ENCODE measurements at regions not wholly inside any gene's neighbourhood (a gene's known extent, or its start where the extent isn't known, plus 50 kb on each side); places are given as distances from the start of the nearest gene placed in this dataset.

- Mint-ChIP-seq H3K4me1 (peaks cover 16 to 18% of the 10 kb centered on the region in 2 donors), H3K27ac (no peak overlapping the region), H3K9me3 (peaks cover 0 to 3% of the 10 kb centered on the region in 2 donors), H3K4me3 (no peak overlapping the region), H3K27me3 (ENCODE audit: low read depth in 2 of 2) (no peaks in the 10 kb centered on the region), H3K36me3 (no peaks in the 10 kb centered on the region)
- DNase-seq (no peak), ATAC-seq (no peak)
- no peaks in the 10 kb centered on the region for H3K36me3 ChIP-seq (ENCODE audit: control insufficient read depth, insufficient read depth, low read length)
- no peaks in the 10 kb centered on the region for H3K4me1 ChIP-seq (ENCODE audit: control insufficient read depth, insufficient read depth, low read length)
- no peaks in the 10 kb centered on the region for H3K27me3 ChIP-seq (ENCODE audit: control insufficient read depth, insufficient read depth, low read length)
- 94% methylated on average over 2 of the region's 2 CpGs for WGBS (ENCODE audit: insufficient coverage)
- intact Hi-C loops (cut with micrococcal nuclease): no loop called here
- no peaks in the 10 kb centered on the region for H3K9me3 ChIP-seq (ENCODE audit: control insufficient read depth, insufficient read depth, low read length)
- TF ChIP-seq CTCF (IDR thresholded peaks at IDR 0.05): no peak
- H3K4me3 ChIP-seq (ENCODE audit: low read length): no peak overlapping the region
- no peak overlapping the region for H3K27ac ChIP-seq (ENCODE audit: low read length)
These were observed 85.2 kb upstream of the PDHA2 start for GRCh38 chr4:95754667-95755066.

DNA sequence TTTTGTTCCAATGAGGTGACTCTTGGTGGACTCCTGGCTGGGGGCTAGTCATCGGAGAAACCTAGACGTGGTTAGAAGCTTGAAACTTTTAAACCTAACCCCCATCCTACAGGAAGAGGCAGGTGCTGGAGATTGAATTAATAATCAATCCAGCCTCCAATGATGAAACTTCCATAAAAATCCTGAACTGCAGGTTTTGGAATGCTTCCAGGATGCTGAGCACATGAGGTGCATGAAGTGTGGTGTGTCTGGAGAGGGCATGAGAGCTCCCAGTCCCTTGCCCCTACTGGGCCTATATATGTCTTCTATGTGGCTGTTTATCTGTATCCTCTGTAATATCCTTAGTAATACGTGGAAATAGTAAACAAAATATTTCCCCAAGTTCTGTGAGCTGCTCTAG lies 90.7 kb upstream of the PDHA2 start:
- intact Hi-C loops (cut with micrococcal nuclease): no loop called here
- no peak for ATAC-seq

DNA sequence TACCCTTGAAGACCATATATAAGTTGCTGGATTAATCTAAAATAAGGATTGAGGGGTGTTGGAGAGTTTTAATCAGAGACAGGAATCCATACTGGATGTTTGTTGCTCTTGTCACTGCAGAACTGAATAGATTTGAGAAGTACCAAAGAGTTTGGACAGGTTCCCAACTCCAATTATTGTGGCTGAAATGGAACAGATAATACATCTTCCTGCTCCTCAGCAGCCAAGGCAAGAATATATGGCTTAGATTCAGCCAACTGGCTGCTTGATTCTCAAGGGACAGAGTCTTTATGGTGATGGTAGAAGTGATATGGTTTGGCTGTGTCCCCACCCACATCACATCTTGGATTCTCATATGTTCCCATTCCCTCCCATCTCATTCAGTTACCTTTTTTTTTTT lies 97.0 kb upstream of the PDHA2 start:
- Histone ChIP-seq H3K4me3 (ENCODE audit: low read length) (no peak overlapping the region), H3K36me3 (ENCODE audit: control insufficient read depth, insufficient read depth, low read length) (no peaks in the 10 kb centered on the region), H3K27me3 (ENCODE audit: control insufficient read depth, insufficient read depth, low read length) (no peaks in the 10 kb centered on the region), H3K27ac (ENCODE audit: low read length) (no peak overlapping the region), H3K9me3 (ENCODE audit: control insufficient read depth, insufficient read depth, low read length) (peaks cover 6% of the 10 kb centered on the region), H3K4me1 (ENCODE audit: control insufficient read depth, insufficient read depth, low read length) (no peaks in the 10 kb centered on the region)
- no peak overlapping the region for H3K4me3 Mint-ChIP-seq
- no peaks in the 10 kb centered on the region for H3K27me3 Mint-ChIP-seq (ENCODE audit: low read depth in 2 of 2)
- no peak for TF ChIP-seq CTCF (IDR thresholded peaks at IDR 0.05)
- H3K4me1 Mint-ChIP-seq: no peaks in the 10 kb centered on the region
- H3K36me3 Mint-ChIP-seq: no peaks in the 10 kb centered on the region
- H3K27ac Mint-ChIP-seq: no peak overlapping the region
- no peak for DNase-seq
- intact Hi-C loops (cut with micrococcal nuclease): no loop called here
- ATAC-seq: no peak
- H3K9me3 Mint-ChIP-seq: peaks cover 2 to 7% of the 10 kb centered on the region in 2 donors

More for the DNA sequence above, 90.7 kb upstream of the PDHA2 start:
- H3K27me3 Mint-ChIP-seq (ENCODE audit: low read depth in 2 of 2): no peaks in the 10 kb centered on the region
- WGBS (ENCODE audit: insufficient coverage): 100% methylated on average over 2 of the region's 3 CpGs
- no peak overlapping the region for H3K27ac Mint-ChIP-seq
- H3K4me1 Mint-ChIP-seq: no peaks in the 10 kb centered on the region
- no peak for TF ChIP-seq CTCF (IDR thresholded peaks at IDR 0.05)
- H3K36me3 Mint-ChIP-seq: no peaks in the 10 kb centered on the region
- peaks cover 0 to 3% of the 10 kb centered on the region in 2 donors for H3K9me3 Mint-ChIP-seq
- Histone ChIP-seq H3K27me3 (ENCODE audit: control insufficient read depth, insufficient read depth, low read length) (no peaks in the 10 kb centered on the region), H3K4me1 (ENCODE audit: control insufficient read depth, insufficient read depth, low read length) (no peaks in the 10 kb centered on the region), H3K36me3 (ENCODE audit: control insufficient read depth, insufficient read depth, low read length) (no peaks in the 10 kb centered on the region), H3K27ac (ENCODE audit: low read length) (no peak overlapping the region), H3K9me3 (ENCODE audit: control insufficient read depth, insufficient read depth, low read length) (peaks cover 5% of the 10 kb centered on the region), H3K4me3 (ENCODE audit: low read length) (no peak overlapping the region)
- DNase-seq: no peak
- H3K4me3 Mint-ChIP-seq: no peak overlapping the region

DNA sequence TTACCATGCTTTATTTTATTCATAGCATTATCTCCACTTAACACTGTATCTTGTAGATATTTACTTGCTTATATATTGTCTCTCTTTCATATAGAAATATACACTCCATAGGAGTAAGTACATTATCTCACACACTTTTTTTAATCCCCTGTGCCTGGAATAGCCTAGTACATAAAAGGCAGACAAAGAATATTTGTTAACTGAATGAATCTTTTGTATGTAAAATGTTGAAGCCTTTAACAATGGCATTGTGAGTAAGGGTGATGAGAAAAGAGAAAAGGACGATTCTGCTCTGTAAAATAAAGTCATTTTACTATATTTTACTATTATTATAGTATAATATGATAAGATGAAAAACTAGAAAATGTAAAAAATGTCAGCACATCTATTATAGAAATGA lies 97.7 kb upstream of the PDHA2 start:
- no peaks in the 10 kb centered on the region for H3K4me1 ChIP-seq (ENCODE audit: control insufficient read depth, insufficient read depth, low read length)
- peaks cover 6% of the 10 kb centered on the region for H3K9me3 ChIP-seq (ENCODE audit: control insufficient read depth, insufficient read depth, low read length)
- no peaks in the 10 kb centered on the region for H3K27me3 ChIP-seq (ENCODE audit: control insufficient read depth, insufficient read depth, low read length)
- Mint-ChIP-seq H3K36me3 (no peaks in the 10 kb centered on the region), H3K9me3 (peaks cover 2 to 7% of the 10 kb centered on the region in 2 donors), H3K27me3 (ENCODE audit: low read depth in 2 of 2) (no peaks in the 10 kb centered on the region), H3K4me3 (no peak overlapping the region), H3K4me1 (no peaks in the 10 kb centered on the region), H3K27ac (no peak overlapping the region)
- no peak for DNase-seq
- no peak for TF ChIP-seq CTCF (IDR thresholded peaks at IDR 0.05)
- no peak for ATAC-seq
- intact Hi-C loops (cut with micrococcal nuclease): no loop called here
- WGBS (ENCODE audit: insufficient coverage): no CpG with 5 or more reads among the region's 1 CpG
- no peak overlapping the region for H3K27ac ChIP-seq (ENCODE audit: low read length)
- no peak overlapping the region for H3K4me3 ChIP-seq (ENCODE audit: low read length)
- H3K36me3 ChIP-seq (ENCODE audit: control insufficient read depth, insufficient read depth, low read length): no peaks in the 10 kb centered on the region

Data from natural killer cell (primary cell).